ENCODE measurements at regions not wholly inside any gene's neighbourhood (a gene's known extent, or its start where the extent isn't known, plus 50 kb on each side); places are given as distances from the start of the nearest gene placed in this dataset.

DNA sequence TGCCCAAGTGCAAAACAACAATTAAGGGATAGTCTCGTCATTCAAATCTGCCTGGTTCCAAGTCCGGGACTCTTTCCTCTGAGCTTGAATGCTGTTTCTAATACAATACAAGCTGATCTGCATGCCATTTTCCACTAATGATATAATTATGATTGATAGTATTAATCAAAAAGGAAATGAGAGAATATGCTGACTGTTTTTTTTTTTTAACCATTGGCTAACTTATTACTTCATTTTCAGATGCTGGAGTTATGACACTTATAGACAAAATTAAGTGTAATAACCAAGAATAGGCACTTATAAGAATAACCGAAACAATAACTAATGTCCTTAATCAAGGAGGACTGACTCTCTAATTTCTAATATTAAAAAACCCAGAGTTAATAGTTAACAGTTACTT is 343.6 kb downstream of the LPIN1 start:
- no peak for FAIRE-seq

DNA sequence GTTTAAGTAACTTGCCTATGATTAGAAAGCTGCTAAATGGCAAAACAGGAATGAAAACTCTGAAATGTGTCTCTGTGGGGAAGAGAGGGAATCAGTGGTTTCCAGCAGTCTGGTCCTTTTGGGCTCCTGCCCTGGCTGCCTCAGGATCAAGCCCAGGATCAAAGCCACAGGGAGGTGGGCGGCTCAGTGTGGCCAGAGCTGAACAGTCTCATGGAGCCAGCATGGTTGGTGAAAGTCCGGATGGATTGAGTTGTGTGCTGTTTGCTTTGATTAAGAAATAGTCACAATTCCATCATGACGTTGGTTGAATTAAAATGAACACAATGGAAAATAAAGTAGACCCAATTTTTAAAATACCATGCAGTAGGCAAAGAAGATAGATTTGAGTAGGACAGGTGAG is 344.2 kb downstream of the LPIN1 start:
- no peak for FAIRE-seq

DNA sequence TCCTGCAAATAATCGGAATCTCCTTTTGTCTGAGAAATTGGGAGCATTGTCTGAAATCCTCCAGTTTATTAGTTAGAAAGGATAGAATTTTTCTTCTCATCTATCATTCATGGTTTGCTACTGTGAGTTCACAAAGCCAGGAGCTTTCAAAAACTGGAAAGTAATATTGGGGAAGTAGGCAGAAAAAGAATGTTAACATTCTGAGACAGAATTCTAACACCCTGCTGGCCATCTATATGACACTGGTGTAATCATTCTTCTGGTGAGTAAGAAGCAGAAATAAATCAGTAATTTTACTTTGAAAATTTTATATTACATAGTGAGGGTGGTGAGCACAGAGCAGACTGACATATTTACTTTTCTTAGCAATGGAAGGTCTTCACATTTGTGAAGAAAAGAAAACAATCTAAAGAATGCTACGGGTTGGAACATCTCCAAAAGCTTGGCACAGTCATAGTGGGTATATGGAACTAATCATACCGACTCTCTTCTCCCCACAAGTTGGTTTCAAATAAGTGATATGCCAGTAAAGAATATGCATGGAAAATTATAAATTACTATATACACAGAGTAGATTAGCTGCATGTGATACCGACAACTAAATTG is 344.9 kb downstream of the LPIN1 start:
- FAIRE-seq = no peak

DNA sequence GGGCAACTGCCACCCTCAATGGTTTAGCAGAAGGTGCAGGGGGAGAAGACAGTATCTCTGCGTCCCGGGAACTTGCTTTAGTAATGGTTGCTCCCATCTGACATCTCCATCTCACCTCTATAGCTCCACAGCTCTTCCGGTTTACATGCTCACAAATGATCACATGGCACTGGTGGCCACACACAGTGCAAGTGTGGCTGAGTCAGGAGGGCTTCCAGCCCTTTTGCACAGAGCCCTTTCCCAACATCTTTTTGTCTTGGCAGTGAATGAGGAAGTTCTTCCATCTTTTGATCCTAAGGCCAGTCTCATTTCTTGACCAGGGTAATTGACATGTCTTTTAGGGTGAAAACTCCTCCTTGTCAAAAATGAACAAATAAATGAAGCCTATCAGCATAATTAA is 347.7 kb downstream of the LPIN1 start:
- no peak for FAIRE-seq

DNA sequence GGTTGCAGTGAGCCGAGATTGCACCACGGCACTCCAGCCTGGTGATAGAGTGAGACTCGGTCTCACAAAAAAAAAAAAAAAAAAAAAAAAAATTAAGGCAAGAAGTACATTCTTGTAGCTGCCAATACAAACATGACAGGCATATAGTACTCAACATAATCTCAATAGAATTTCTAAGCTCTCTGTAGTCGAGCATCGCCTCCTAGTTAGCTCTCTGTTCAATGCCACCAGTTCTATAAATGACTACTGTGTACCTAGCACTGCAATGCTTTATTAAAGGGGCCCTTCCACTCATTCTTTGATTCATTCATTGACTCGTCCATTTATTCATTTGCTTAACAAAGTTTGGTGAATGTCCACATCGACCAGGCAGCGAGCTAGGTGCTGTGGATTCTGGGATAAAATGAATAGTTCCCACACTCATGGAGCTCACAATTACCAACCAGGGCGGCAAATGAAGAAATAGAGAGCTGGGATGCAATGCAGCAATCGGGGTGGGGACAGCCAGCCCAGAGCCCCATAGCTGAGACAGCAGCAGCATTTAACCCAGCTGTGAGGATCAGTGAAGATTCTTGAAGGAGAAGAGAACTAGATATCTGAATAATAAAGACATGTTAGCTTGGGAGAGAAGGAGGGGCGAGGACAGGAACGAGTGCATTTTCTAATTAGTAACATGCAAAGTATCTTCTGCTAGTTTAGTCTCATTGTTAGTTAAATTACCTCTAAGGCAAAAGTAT is 349.8 kb downstream of the LPIN1 start:
- no peak for FAIRE-seq

DNA sequence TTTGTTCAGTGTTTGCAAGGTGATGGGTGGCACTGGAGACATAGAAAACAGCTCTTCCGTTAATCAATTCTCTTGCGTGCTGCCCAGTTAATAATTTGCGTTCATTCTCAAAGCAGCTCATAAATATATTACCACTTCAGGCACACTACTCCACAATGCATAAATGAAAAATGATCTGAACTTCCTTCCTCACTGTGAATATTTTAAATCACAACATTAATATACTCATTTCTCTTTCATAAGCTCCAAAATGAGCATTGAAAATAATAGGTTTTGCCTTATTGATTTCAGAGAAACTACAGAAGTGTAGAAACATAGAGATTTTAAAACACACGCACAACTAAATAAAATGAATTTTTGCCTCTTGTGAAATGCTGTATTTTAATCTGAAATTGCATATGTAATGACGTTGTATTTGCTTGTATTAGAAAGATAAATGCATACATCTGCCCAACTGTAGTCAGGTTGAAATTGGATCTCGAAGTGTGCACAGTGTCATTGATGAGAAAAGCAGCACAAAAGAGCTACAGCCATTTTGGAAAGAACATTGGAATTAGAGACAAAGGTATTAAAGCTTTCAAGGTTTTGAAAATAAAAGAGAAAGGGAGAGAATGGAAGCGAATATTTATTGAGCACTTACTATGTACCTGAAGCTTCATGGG is 350.5 kb downstream of the LPIN1 start:
- FAIRE-seq = no peak

DNA sequence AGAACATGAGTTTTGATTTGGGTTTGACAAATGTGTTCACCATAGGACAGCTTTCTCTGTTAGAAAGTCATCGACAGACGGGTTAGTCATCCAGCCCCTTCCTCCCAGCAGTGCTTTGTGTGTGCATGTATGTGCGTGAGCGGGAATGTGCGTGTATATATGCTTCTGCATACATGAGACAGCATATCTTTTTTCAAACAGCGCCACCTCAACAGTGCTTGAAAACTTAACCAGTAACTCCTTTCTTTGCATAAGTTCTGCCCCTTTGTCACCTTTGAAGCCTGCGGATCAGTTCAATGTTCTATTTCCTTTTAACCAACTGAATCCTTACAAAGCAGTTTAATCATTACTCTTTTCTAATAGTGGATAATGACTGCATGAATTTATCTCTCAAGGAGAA is 351.4 kb downstream of the LPIN1 start:
- FAIRE-seq = no peak

DNA sequence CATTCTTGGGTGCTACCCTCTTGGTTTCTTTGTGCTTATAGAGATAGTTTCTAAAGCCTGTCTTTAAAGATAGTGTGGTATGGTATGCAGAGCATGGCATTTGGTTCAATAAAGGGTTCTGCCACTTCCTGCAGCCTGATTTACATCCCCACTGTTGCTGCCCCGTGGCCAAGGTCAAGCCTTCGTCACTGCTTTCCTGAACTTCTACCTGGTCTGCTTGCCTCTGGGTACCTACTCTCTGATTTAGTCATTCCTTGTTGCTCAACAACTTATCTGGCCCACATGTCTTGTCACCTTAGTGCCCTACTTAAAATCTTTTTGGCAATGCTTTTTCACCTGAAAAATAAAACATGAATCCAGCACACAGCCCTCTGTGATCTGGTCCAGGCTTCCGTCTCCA is 352.9 kb downstream of the LPIN1 start:
- FAIRE-seq = no peak

DNA sequence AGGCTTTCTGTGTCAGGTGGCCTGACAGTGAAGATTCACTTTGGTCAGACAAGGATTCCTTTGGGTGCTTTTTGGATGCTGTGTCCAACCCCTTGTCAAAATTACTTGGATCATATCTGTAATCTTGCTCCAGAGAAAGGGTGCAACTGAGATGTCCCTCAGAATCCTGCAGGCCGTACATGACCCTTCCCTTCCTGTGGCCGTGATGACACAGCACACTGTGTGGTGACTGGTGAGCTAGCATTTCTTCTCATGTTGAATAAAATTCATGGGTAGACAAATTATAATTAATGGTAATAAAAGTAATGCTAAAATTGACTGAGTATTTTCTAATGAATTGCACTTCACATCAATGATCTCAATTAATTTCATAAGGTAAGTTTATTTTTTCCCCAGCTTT is 356.2 kb downstream of the LPIN1 start:
- FAIRE-seq = no peak

DNA sequence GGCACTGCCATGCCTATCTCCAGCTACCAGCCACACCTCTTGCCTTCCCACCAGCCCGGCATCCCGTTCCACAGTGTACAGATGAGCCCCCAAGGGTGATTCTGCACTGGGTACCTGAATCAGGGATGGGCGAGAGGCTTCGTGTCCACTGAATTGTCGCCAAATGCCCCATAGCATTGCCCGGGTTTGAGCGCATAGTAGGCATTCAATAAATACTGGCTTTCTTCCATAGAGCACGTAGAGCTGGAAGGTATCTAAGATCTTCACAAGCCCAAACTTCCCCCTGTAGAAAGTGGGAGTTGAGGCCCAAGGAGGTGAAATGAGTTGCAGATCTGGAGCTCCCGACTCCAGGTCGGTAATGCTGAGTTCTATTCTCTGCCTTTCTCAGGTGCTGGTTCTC is 358.7 kb downstream of the LPIN1 start:
- FAIRE-seq = no peak

DNA sequence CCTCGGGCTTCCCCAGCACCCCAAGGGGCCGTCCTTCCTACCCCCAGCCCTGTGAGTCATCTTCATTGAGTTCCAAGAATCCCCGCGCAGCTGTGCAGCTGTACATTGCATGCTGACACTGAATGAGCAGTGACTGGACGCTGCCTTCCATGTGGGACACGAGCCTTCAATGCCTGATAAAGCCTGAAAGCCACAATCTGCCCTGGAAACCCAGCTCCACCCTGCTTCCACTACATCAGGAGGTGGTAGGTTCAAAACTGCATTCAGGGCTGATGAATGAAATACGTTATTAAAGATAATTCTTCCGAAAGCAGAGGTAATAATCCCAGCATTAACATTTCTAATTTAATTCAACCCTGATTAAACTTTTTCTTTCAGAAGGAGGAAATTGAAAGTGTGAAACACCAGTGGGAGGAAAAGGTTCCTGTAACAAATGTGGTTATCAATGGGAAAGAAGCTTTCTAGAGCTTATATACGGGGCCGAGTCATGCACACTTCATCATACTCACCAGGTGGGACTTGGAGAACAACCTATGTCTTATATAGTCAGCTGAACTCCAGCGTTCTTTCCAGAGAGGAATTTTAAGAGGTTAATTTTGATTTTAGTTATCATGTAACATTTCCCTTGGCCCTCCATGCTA is 360.1 kb downstream of the LPIN1 start:
- no peak for FAIRE-seq

DNA sequence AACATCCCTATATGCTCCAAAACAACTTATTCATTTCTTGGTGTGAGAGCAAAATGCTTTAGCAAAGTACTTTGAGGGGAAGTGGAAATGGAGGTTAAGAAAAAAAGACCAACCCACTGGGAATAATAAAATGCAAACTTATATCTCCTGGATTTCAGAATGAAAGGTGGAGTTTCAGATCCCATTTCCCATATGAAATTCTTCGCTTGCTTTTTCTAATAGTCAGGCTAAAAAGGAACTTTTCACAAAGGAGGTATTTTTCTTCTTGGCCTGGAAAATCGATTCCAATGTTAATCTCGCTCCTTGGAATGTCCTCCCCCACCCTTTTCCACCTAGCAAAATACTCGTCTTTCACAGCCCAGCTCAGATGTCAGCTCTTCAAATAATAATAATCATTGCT is 360.9 kb downstream of the LPIN1 start:
- FAIRE-seq = no peak

DNA sequence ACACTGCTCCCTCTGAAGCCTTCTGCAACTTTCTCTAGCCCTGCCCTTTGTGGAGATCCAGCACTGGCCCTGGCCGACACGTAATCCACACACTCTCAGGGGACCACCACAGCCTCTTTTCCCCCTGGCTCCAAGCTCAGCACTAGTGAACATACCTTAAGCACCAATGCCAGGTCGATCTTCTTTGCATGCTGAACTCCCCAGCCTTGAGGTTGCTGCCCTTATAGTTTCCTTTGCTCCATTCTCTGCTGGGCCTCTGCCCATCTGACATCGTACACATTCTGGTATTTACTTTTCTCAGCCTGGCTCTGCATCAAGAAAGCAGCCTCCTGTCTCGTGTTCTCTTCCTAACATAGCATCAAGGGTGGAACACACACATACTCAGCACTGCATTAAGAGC is 361.5 kb downstream of the LPIN1 start:
- FAIRE-seq = no peak

DNA sequence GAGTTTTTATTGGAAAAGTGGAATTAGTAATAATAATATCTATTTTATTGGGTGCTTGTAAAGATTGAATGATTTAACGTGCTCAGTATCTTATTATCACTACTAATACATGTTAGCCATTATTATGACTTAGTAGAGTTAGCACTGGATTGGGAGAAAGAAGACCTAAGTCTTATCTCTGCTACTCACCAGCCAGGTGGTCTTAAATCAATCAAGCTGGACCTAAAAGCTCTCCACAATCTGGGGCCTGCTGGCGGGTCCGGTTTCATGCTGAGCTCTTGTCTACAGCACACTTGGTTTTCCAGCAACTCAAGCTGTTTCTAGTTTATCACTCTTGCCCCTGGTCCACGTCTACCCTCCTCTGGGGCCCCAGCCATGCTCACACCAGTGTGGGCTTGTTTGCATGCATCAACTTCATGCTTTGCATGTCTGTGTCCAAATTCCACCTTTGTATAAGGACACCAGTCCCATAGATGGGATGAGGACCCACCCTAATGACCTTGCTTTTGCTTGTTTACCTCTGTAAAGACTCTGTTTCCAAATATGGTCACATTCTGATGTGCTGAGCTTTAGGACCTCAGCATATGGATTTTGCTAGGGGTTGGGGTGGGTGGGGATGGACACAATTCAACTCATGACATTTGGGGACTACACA is 363.1 kb downstream of the LPIN1 start:
- no peak for FAIRE-seq

DNA sequence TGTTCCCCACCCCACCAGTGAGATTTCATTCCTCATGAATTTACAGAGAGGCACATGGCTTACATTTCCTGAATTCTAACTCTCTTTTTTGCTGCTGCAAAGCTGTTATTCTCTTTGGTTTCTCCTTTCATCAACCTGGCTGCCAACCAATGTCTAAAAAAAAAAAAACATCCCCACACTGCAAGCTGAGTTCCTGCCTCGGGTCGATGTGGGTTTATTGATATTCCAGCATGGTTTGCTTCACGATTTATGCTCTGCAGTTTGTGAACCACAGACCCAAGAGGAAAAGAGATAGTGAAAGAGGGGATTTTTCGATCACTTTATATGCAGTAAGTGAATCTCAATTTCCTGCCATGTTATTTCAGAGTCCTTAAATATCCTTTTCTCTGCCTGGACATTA is 363.6 kb downstream of the LPIN1 start:
- no peak for FAIRE-seq

DNA sequence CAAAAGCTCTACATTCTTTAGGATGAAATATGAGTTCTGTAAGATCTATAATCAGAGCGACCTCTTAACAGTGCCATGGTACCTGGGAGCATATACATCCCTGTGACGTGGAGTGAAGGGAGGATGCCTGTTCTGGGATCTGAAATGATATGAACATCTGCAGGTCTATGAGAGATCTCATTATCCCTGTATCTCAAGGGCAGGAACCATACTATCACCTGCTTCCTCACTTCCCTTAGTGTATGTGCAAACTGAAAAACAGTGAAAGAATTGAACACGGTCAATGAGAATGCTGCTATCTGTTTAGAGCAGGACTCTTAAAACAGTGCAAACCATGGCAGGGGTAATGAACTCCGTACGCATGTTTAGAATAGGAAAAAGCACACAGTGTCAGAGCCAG is 364.0 kb downstream of the LPIN1 start:
- no peak for FAIRE-seq

DNA sequence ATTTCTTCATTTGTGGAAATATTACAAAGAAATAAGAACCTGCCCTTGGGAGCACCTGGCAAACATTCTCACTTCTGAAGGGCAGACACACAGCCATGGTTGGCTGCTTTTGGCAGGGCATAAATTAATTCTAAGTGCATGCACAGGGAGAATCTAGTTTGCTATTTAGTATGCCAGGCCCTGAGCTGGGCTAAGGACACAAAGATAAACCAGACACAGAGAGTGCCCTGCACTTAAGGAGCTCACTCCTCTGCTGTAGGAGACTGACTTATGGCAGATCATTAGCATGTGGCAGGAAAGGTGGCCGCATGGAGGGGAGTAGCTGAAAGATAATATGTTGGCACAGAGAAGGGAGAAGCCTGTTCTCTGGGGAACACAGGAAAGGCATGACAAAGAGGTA is 367.0 kb downstream of the LPIN1 start:
- FAIRE-seq = no peak

DNA sequence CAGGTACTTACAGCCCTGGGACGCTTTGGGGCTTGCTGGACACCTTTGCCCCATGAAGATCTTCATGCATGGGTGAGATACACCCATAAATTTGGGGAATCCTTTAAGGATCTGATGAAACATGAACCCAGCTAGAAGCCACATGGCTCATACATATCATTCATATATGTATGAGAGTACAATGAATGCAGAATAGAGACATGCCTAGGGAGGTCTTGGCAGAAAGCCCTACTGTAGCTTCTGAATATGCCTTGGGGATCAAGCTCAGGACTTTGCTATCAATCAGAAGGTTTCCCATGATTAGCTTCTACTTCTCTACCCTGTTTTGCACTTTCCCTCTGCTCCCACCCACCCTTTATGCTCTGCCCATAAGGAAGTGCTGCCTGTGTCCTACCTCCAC is 368.4 kb downstream of the LPIN1 start:
- no peak for FAIRE-seq

DNA sequence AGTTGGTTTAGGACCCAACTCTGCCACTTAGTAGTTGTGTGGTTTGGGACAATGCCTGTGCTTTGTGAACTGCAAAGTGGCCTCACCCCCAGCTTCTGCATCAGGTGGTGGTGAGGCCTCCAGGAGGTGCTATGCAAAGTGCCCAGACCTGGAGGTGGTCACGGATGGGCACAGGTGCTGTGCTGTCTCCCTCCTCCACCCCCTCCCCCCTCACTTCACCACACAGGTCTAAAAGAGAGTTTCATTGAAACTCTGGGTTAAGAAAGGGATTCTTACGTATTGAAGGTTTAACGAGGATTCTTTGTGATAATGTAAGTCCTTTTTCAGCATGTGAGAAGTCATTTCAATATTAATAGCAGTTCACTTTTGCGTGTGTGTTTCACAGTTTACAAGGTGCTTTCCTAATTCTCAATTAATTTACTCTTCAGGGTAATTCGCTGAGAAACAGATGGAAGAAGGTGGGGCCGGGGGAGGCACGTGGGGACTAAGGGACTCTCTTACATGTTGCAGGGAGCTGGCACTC is 369.9 kb downstream of the LPIN1 start:
- no peak for FAIRE-seq

DNA sequence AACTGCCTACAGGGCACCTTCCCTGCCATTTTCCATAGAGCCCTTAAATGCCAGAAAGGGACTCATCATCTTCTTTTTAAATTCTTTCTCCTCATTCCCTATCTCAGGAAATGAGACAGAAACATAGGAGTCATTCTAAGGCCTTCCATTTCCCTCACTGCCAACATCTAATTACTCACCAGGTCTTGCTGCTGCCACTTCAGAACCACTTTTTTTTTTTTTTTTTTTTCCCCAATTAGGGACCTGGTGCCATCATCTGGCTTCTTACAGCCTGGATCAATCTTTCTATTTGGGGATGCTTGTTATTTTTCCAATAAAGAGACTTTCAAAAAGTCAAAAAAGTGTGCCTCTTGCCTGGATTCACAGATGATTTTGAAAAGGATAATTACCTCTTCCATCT is 373.4 kb downstream of the LPIN1 start:
- FAIRE-seq = no peak

DNA sequence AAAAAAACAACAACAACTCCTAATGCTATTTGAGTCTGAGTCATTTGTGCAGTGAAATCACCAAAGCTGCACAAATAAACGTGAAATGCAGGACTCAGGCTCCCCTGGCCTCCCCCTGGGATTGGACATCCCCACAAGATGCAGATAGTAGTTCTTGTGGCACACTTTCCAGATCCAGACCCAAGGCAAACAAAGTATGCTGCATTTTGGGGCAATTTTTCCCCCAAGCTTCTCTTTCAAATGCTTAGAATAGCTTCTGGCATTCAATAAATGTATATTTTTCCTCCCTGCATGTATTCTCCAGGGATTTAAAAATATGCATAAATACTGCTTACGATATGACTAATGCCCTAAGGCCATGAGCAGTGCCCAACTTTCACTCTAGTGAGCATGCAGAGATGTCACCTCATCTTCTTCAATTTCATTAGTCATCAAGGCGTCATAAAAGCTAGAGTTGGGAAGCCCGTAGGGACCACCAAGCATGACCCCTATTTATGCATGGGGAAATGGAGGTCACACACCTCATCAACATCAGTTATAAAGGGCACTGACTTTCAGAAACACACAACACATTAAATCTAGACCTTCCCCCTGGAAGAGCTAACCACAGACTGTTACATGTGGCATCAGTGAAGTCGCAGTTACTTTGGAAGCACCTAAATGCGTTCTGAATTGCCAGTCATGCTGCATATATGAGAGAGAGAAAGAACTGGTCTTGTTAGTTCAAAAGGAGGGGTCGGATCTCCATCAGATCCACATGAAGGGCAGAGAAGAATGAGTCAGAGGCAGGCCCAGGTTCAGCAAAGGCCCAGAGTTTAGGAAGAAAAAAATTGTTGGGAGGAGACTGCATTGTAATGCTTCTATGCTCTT is 374.1 kb downstream of the LPIN1 start:
- no peak for FAIRE-seq

DNA sequence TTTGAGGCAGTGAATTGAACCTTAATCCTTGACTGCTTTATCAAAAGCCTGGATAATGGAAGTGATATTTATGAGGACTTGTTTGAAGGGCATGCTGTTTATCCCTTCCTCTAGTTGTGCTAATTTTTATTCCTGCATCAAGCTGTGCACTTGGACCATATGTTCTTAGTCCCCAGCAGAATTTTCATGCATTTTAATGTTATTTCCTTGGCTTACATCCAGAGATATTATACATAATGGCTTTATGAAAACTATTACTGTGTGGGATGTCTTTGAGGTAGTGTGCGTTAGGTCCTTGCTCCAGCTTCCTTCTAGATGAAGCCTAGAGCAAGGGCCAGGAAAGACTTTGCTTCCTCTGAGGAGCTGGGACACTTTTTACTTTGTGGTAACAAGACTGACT is 378.4 kb downstream of the LPIN1 start:
- no peak for FAIRE-seq
